HG03469 (cell line): ENCODE measurements at regions not wholly inside any gene's neighbourhood (a gene's known extent, or its start where the extent isn't known, plus 50 kb on each side); places are given as distances from the start of the nearest gene placed in this dataset.
"Not testable (repeated sequence)": the region's sequence is repeated elsewhere in the genome, so short reads cannot be mapped to it uniquely, and the experiment has no call there.

Experiments
- ATAC-seq: cut with Tn5 transposase; IDR thresholded peaks from one replicate; pipeline ENCODE4 v1.9.1; 2021; ENCODE audit warnings: mild to moderate bottlenecking, moderate library complexity, moderate number of reproducible peaks; ENCODE audit not compliant: unreplicated experiment

GRCh38 chr15:59904450-59905135 lies 99.5 kb upstream of the FOXB1 start:
- ATAC-seq: no peak

GRCh38 chr15:59896663-59897074 lies 107.4 kb upstream of the FOXB1 start:
- no peak for ATAC-seq

GRCh38 chr15:59894835-59895234 lies 109.3 kb upstream of the FOXB1 start:
- no peak for ATAC-seq

- no peak for ATAC-seq
These were observed 111.1 kb upstream of the FOXB1 start for GRCh38 chr15:59892985-59893384.

- not testable (repeated sequence) for ATAC-seq
These were observed 116.2 kb upstream of the FOXB1 start for GRCh38 chr15:59887870-59888269.

GRCh38 chr15:59887211-59887610 lies 116.9 kb upstream of the FOXB1 start:
- ATAC-seq: no peak

- ATAC-seq: no peak
These were observed 117.7 kb upstream of the FOXB1 start for GRCh38 chr15:59886441-59886840.

- ATAC-seq: no peak
These were observed 118.3 kb upstream of the FOXB1 start for GRCh38 chr15:59885832-59886231.

- no peak for ATAC-seq
These were observed 124.4 kb upstream of the FOXB1 start for GRCh38 chr15:59879506-59880265.

GRCh38 chr15:59876140-59876539 lies 128.0 kb upstream of the FOXB1 start:
- ATAC-seq: no peak

GRCh38 chr15:59873644-59874272 lies 130.4 kb upstream of the FOXB1 start:
- ATAC-seq: no peak

GRCh38 chr15:59867086-59867855 lies 136.8 kb upstream of the FOXB1 start:
- no peak for ATAC-seq

GRCh38 chr15:59866642-59867041 lies 137.5 kb upstream of the FOXB1 start:
- ATAC-seq: no peak

GRCh38 chr15:59862191-59863155 lies 141.6 kb upstream of the FOXB1 start:
- ATAC-seq: no peak

- ATAC-seq: no peak
These were observed 156.1 kb upstream of the FOXB1 start for GRCh38 chr15:59847968-59848367.

GRCh38 chr15:59845942-59846499 lies 156.9 kb upstream of the BNIP2 start:
- no peak for ATAC-seq

GRCh38 chr15:59843609-59844008 lies 154.5 kb upstream of the BNIP2 start:
- no peak for ATAC-seq

- ATAC-seq: no peak
These were observed 151.9 kb upstream of the BNIP2 start for GRCh38 chr15:59841036-59841435.

- ATAC-seq: no peak
These were observed 150.8 kb upstream of the BNIP2 start for GRCh38 chr15:59839906-59840305.

GRCh38 chr15:59838900-59839299 lies 149.8 kb upstream of the BNIP2 start:
- ATAC-seq: no peak
